HepG2 (cell line): ENCODE measurements at regions not wholly inside any gene's neighbourhood (a gene's known extent, or its start where the extent isn't known, plus 50 kb on each side); places are given as distances from the start of the nearest gene placed in this dataset.

Experiments
- FOXM1 ChIP-seq: sonication (generic); formaldehyde crosslinking; IDR thresholded peaks from 2 replicates; pipeline ENCODE4 v1.5.0; 2020; ENCODE audit warnings: missing genetic modification reagents
- HCFC1 ChIP-seq: fragments of 150-350 bp; IDR thresholded peaks from 2 replicates; pipeline ENCODE4 v1.6.1; 2014; ENCODE audit warnings: low read depth, low read length
- KLF11 ChIP-seq: IDR thresholded peaks from 2 replicates; pipeline ENCODE4 v1.6.1; 2016; ENCODE audit warnings: missing compliant biosample characterization
- MED13 ChIP-seq: sonication (generic); formaldehyde crosslinking; IDR thresholded peaks from 2 replicates; pipeline ENCODE4 v1.5.0; 2020; ENCODE audit warnings: missing genetic modification reagents
- MYNN ChIP-seq: sonication (generic); formaldehyde crosslinking; IDR thresholded peaks from 2 replicates; pipeline ENCODE4 v1.4.0; 2020; ENCODE audit warnings: mild to moderate bottlenecking, low read depth, missing genetic modification reagents
- NR1H2 ChIP-seq: sonication (generic); formaldehyde crosslinking; IDR thresholded peaks from 2 replicates; pipeline ENCODE4 v1.8.1; 2022; ENCODE audit warnings: low read depth, missing genetic modification reagents, borderline replicate concordance
- ZNF619 ChIP-seq: sonication (generic); formaldehyde crosslinking; IDR thresholded peaks from 2 replicates; pipeline ENCODE4 v1.4.0; 2020; ENCODE audit warnings: mild to moderate bottlenecking, missing genetic modification reagents
- ZZZ3 ChIP-seq: sonication (generic); formaldehyde crosslinking; IDR thresholded peaks from 2 replicates; pipeline ENCODE4 v1.4.0; 2020; ENCODE audit warnings: missing genetic modification reagents, mild to moderate bottlenecking, borderline replicate concordance
- TF ChIP-seq, protein P1 (sequence below): IDR thresholded peaks from 2 replicates; pipeline ENCODE4 v1.6.1; 2016; ENCODE audit warnings: low read depth, control low read depth
- TF ChIP-seq, protein P2 (sequence below): sonication (generic); formaldehyde crosslinking; IDR thresholded peaks from 2 replicates; pipeline ENCODE4 v1.8.1; 2023; ENCODE audit warnings: missing genetic modification reagents, inconsistent platforms, borderline replicate concordance
- TF ChIP-seq, protein P3 (sequence below): fragments of 450-650 bp; IDR thresholded peaks from 2 replicates; pipeline ENCODE4 v1.6.1; 2016
- TF ChIP-seq, protein P4 (sequence below): sonication (generic); formaldehyde crosslinking; IDR thresholded peaks from 2 replicates; pipeline ENCODE4 v1.8.1; 2023; ENCODE audit warnings: mild to moderate bottlenecking, inconsistent platforms, moderate library complexity, missing genetic modification reagents, borderline replicate concordance

DNA sequence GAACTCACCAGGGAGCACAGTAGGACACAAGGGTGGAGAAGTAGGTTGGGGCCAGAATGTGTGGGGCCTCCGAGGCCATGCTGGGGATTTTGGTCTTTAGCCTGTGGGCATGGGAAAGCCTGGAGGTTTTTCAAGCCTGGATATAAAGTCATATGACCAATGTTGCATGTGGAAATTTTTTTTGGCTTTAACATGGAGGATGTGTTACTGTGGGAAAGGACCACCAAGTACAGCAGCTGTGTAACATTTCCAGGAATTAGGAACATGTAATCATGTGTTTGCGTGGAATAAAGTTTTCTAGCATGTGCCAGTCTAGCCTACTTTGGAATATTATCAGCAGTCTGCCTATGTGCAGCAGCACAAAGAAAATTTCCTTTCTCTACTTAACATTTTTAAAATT lies 78.5 kb downstream of the TNFSF18 start (continued):
- TF ChIP-seq, protein P1, sequence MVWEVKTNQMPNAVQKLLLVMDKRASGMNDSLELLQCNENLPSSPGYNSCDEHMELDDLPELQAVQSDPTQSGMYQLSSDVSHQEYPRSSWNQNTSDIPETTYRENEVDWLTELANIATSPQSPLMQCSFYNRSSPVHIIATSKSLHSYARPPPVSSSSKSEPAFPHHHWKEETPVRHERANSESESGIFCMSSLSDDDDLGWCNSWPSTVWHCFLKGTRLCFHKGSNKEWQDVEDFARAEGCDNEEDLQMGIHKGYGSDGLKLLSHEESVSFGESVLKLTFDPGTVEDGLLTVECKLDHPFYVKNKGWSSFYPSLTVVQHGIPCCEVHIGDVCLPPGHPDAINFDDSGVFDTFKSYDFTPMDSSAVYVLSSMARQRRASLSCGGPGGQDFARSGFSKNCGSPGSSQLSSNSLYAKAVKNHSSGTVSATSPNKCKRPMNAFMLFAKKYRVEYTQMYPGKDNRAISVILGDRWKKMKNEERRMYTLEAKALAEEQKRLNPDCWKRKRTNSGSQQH (CRISPR knock-in tag): no peak
- TF ChIP-seq FOXM1 (no peak), MYNN (no peak), MED13 (CRISPR knock-in tag) (no peak), NR1H2 (CRISPR knock-in tag) (no peak), ZNF619 (CRISPR knock-in tag) (no peak), ZZZ3 (CRISPR knock-in tag) (no peak), HCFC1 (no peak), KLF11 (CRISPR knock-in tag) (no peak)
- TF ChIP-seq, protein P2, sequence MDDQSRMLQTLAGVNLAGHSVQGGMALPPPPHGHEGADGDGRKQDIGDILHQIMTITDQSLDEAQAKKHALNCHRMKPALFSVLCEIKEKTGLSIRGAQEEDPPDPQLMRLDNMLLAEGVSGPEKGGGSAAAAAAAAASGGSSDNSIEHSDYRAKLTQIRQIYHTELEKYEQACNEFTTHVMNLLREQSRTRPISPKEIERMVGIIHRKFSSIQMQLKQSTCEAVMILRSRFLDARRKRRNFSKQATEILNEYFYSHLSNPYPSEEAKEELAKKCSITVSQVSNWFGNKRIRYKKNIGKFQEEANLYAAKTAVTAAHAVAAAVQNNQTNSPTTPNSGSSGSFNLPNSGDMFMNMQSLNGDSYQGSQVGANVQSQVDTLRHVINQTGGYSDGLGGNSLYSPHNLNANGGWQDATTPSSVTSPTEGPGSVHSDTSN: no peak
- TF ChIP-seq, protein P3, sequence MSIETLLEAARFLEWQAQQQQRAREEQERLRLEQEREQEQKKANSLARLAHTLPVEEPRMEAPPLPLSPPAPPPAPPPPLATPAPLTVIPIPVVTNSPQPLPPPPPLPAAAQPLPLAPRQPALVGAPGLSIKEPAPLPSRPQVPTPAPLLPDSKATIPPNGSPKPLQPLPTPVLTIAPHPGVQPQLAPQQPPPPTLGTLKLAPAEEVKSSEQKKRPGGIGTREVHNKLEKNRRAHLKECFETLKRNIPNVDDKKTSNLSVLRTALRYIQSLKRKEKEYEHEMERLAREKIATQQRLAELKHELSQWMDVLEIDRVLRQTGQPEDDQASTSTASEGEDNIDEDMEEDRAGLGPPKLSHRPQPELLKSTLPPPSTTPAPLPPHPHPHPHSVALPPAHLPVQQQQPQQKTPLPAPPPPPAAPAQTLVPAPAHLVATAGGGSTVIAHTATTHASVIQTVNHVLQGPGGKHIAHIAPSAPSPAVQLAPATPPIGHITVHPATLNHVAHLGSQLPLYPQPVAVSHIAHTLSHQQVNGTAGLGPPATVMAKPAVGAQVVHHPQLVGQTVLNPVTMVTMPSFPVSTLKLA: no peak
- TF ChIP-seq, protein P4, sequence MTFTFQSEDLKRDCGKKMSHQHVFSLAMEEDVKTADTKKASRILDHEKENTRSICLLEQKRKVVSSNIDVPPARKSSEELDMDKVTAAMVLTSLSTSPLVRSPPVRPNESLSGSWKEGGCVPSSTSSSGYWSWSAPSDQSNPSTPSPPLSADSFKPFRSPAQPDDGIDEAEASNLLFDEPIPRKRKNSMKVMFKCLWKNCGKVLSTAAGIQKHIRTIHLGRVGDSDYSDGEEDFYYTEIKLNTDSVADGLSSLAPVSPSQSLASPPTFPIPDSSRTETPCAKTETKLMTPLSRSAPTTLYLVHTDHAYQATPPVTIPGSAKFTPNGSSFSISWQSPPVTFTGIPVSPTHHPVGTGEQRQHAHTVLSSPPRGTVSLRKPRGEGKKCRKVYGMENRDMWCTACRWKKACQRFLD (CRISPR knock-in tag): no peak
